H54 (cell line): ENCODE measurements at regions not wholly inside any gene's neighbourhood (a gene's known extent, or its start where the extent isn't known, plus 50 kb on each side); places are given as distances from the start of the nearest gene placed in this dataset.

Experiments
- DNase-seq: peaks from one replicate; pipeline ENCODE4 v3.0.0; 2011; ENCODE audit warnings: low spot score, mixed read lengths; ENCODE audit not compliant: insufficient read length
- FAIRE-seq: peaks from 3 replicates; lab custom pipeline; 2011; peaks lifted over from hg19 to GRCh38; lab: Jason Lieb, UNC
- POLR2A ChIP-seq: IDR thresholded peaks from 2 replicates; pipeline ENCODE4 v1.6.1; 2011; ENCODE audit warnings: low read depth, mild to moderate bottlenecking, low read length

- peak; percentile 27 for FAIRE-seq
Observed at GRCh38 chr2:18891600-18892345, 302.4 kb upstream of the NT5C1B start.

DNA sequence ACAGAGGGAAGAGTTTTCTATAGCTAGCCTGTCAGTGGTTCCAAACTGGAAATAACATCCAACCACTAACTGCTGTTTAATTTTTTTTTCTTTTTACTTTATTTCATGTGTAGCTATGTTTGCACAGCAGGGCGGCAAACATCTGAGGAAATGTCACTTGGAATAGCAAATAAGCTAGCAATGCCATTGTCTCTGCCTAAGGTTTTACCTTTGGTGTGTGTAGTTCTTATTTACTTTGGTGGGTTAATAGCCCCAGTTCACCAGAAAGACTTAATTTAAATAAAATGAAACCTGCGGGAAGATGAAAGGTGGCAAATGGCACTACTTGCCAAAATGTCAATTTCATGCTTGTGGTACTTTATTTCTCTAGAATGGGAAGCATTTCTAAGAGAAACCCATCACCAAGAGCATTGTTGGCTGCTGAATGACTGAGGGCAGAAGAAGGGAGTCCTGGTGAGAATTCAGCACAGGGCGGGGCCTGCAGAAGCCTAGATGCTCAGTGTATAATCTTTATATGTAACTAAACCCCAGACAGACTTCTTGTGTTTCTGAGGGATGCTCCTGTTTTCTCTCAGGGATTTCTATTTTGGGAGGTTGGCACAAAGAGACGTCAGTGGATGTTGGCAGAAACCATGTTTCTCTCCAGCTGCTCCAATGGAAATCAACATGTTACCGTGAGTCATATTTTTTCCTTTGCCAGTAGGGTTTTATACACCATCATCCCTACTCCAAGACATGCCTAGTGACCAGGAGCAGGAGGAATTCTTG lies 300.4 kb upstream of the NT5C1B start:
- TF ChIP-seq POLR2A, result no peak
- FAIRE-seq, result no peak
- no peak for DNase-seq

More at GRCh38 chr2:18891600-18892345, 302.4 kb upstream of the NT5C1B start:
- no peak for TF ChIP-seq POLR2A
- DNase-seq, result no peak

GRCh38 chr2:18885457-18885856 lies 296.1 kb upstream of the NT5C1B start:
- FAIRE-seq, result no peak
- DNase-seq, result no peak
- TF ChIP-seq POLR2A, result no peak

DNA sequence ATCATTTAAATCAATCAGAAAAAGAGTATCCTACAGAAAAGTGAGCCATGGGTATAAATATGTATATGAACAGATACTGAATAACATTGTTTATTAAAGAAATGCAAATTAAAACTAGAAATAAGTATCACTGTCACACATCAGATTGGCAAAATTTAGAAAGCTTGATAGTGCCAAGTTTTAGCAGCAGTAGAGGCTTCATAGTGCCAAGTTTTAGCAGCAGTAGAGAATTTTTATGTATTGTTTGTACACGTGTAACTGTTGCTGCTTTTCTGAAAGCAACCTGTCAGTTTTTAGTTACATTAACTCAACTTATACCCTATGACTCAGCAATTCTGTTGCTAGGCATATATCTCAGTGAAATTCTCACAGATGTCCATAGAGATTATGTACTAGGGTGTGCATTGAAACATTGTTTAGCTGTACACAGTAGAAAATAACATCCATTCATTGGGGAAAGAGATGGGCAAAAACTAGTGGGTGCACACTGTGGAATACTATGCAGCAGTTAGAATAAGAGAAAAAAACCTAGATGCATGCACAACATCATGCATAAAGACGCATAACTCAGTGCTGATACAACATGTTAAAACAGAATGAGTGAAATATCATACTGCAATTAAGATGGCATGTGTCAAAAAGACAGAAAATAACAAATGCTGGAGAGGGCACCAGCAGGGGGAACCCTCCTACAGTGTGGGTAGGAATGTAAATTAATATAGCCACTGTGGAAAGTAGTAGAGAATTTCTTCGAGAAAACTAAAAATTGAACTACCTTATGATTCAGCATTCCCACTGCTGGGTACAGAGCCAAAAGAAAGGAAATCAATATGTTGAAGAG lies 294.5 kb upstream of the NT5C1B start:
- DNase-seq (no peak), FAIRE-seq (peak; percentile 50)
- TF ChIP-seq POLR2A, result no peak

GRCh38 chr2:18871430-18871829 lies 282.1 kb upstream of the NT5C1B start:
- FAIRE-seq (no peak), DNase-seq (no peak)
- TF ChIP-seq POLR2A, result no peak

DNA sequence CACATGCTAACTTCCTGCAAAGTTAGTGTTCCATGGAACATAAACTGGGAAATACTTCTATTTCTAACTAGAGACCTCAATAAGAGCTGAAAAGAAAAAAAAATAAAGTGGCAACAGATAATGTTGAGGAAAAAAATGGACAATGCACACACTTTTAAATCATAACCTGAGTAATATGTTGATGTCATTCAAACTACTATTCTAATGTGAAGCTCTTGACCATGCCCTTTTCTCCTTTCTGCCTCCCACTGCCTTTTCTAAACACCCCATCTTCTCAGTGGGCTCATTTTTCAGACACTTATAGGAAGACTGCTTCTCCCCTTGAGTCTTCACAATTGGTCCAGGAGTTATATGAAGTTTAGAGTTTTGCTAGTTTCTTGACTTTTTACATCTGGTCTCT lies 280.9 kb upstream of the NT5C1B start:
- no peak for TF ChIP-seq POLR2A
- DNase-seq, result no peak
- FAIRE-seq, result no peak

DNA sequence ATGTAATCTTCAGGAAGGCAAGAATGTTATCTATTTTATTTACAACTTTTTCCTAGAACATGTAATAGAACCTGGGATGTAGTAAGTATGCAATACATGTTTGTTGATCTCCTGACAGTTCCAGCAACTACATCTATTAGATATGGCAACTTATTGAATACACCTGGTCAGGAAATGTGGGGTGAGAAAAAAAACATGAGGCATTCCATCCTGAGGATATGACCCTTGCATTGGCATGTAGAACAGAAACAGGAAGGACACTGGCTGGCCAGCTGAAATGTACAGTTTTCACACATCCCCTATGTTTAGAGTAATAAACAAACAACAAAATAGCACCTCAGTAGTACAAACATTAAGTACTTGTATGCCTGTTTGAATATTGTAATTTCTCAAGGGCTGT lies 272.6 kb upstream of the NT5C1B start:
- no peak for TF ChIP-seq POLR2A
- FAIRE-seq, result no peak
- no peak for DNase-seq

GRCh38 chr2:18860179-18860578 lies 270.8 kb upstream of the NT5C1B start:
- DNase-seq (no peak), FAIRE-seq (no peak)
- no peak for TF ChIP-seq POLR2A

GRCh38 chr2:18856765-18857164 lies 267.4 kb upstream of the NT5C1B start:
- FAIRE-seq, result no peak
- DNase-seq, result no peak
- TF ChIP-seq POLR2A, result no peak

DNA sequence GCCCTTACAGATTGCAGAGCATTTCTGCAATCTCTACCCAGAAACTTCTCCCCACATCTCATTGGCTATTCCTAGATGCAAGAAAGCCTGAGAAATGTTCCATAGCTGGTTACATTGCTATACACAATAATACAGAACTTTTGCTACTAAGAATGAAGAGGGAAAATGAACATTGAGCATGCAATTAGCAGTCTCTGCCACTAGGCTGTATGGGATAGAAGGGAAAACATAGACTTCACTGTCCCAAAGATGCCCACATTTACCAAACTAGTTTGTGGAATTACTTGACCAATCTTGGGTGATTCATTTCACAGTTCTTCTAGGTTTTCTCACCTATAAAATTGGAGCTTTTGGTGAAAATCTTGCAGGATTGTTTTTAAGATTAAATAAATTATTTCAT lies 265.7 kb upstream of the NT5C1B start:
- DNase-seq, result peak; percentile 7
- FAIRE-seq, result peak; percentile 81
- no peak for TF ChIP-seq POLR2A

- FAIRE-seq, result no peak
- no peak for DNase-seq
- no peak for TF ChIP-seq POLR2A
Observed at GRCh38 chr2:18849841-18850578, 260.6 kb upstream of the NT5C1B start.

DNA sequence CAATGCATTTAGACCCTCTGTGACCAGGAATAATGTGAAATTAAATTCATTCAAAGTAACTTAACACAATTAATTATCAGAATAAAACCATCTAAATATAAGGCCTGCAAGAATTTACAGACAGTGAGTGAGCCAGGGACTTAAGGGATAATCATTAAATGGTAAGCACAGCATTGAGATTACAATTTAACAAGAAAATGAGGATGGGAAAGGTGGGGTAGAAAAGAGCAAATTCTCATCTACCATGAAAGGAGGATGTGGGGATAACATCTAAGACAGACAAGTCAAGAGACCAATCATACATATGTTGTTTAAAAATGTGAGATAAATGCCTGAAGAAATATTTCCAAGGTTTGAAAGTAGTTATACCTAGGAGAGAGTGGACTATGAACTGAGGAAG lies 259.3 kb upstream of the NT5C1B start:
- TF ChIP-seq POLR2A, result no peak
- FAIRE-seq (no peak), DNase-seq (no peak)

DNA sequence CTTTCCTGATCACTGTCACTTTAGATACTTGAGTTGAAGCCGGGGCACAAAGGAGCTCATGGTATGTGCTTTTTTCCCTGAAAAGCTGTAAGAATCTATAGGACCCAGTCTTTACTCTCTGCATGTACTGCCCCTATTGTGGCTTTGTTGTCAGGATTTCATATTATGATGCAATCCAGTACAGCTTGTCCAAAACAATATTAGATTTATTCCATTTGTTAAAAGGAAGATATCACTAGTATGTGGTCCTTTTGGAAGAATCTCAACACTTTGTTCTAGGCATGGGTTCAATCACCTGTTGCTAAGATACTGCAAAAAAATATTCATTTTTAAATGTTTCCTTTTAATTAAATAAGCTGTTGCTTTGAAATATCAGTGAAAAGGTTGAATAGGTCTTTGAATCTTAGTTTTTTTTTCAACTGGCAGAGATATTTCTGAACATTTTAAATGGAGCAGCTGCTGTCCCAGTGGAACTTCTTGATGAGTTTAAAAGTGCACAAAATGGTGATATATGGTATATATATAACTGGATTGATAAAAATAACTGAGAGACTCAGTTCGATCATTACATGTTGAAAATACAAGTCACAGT lies 256.6 kb upstream of the NT5C1B start:
- TF ChIP-seq POLR2A, result no peak

GRCh38 chr2:18842836-18843235 lies 253.5 kb upstream of the NT5C1B start:
- DNase-seq, result no peak
- TF ChIP-seq POLR2A, result no peak
- no peak for FAIRE-seq

More for the DNA sequence above, 256.6 kb upstream of the NT5C1B start:
- DNase-seq (no peak), FAIRE-seq (no peak)
